Uterus (tissue), 3 donors: ENCODE measurements at regions not wholly inside any gene's neighbourhood (a gene's known extent, or its start where the extent isn't known, plus 50 kb on each side); places are given as distances from the start of the nearest gene placed in this dataset.
A peak's percentile ranks its signal among the peaks of the same experiment; 100 is the strongest.

Experiments
- DNase-seq, 2 donors: peaks; one replicate each; pipeline ENCODE4 v3.0.0-alpha.2; 2019 to 2020
- H3K27ac ChIP-seq, 2 donors: fragments of 200-600 bp; sonication (generic); 1 replicate in 1 of 2; 2 replicates in 1 of 2; pipeline ENCODE4 v1.5.1; 2016 to 2018
- H3K27me3 ChIP-seq, 2 donors: fragments of 200-600 bp; sonication (generic); one replicate each; pipeline ENCODE4 v1.5.1; 2018 to 2019; ENCODE audit warnings: control low read depth in 1 of 2
- H3K36me3 ChIP-seq, 2 donors: fragments of 200-600 bp; sonication (generic); one replicate each; pipeline ENCODE4 v1.5.1; 2019; ENCODE audit warnings: control low read depth in 1 of 2
- H3K4me1 ChIP-seq, 2 donors: fragments of 200-600 bp; sonication (generic); one replicate each; pipeline ENCODE4 v1.5.1; 2018 to 2019; ENCODE audit warnings: control low read depth in 1 of 2
- H3K4me3 ChIP-seq, 2 donors: fragments of 200-600 bp; sonication (generic); 1 replicate in 1 of 2; 2 replicates in 1 of 2; pipeline ENCODE4 v1.5.1; 2018 to 2019; ENCODE audit warnings: mild to moderate bottlenecking in 1 of 2
- H3K9me3 ChIP-seq, 2 donors: fragments of 200-600 bp; sonication (generic); one replicate each; pipeline ENCODE4 v1.5.1; 2019; ENCODE audit warnings: control low read depth in 1 of 2
- CTCF ChIP-seq, 4 experiments: fragments of 200-600 bp in 2 of 4; fragments of 450-650 bp in 2 of 4; sonication (generic) in 2 of 4; IDR thresholded peaks; one replicate each; pipeline ENCODE4 v1.5.1; 2016 to 2019; ENCODE audit warnings: antibody characterized with exemption in 4 of 4, mild to moderate bottlenecking in 2 of 4, moderate library complexity in 1 of 4
- POLR2A ChIP-seq, 2 donors: fragments of 450-650 bp; IDR thresholded peaks; one replicate each; pipeline ENCODE4 v1.6.1; 2016; ENCODE audit warnings: antibody characterized with exemption in 2 of 2, mild to moderate bottlenecking in 1 of 2, moderate library complexity in 1 of 2
- intact Hi-C: fragments of 100-400 bp; cut with DNase I; formaldehyde crosslinking; loops from one replicate; pipeline ENCODE4 v1.15.1; 2023; ENCODE audit warnings: low total_unique reads
- donor health status: DM: yes; HTN: yes; CAD: no.

GRCh38 chr4:153934688-153935017 is 145.8 kb upstream of the SFRP2 start:
- TF ChIP-seq CTCF (IDR thresholded peaks at IDR 0.05) (no peak), POLR2A (IDR thresholded peaks at IDR 0.05) (no peak)
- Histone ChIP-seq H3K27me3 (no peaks in the 10 kb centered on the region), H3K4me3 (no peak overlapping the region), H3K4me1 (no peaks in the 10 kb centered on the region), H3K9me3 (no peaks in the 10 kb centered on the region), H3K27ac (peak overlapping the region; percentile 38 to 67), H3K36me3 (no peaks in the 10 kb centered on the region)
- DNase-seq: no peak
- intact Hi-C loops: no loop called here

- Histone ChIP-seq H3K27me3 (no peaks in the 10 kb centered on the region), H3K27ac (peak overlapping the region; percentile 38 to 68), H3K4me1 (no peaks in the 10 kb centered on the region), H3K9me3 (no peaks in the 10 kb centered on the region), H3K4me3 (no peak overlapping the region), H3K36me3 (no peaks in the 10 kb centered on the region)
- intact Hi-C loops: no loop called here
- peak; percentile 43 to 53 for DNase-seq
- TF ChIP-seq CTCF (IDR thresholded peaks at IDR 0.05) (no peak), POLR2A (IDR thresholded peaks at IDR 0.05) (no peak)
These were observed 145.2 kb upstream of the SFRP2 start for GRCh38 chr4:153933915-153934687.

- H3K4me1 ChIP-seq: no peaks in the 10 kb centered on the region
- H3K9me3 ChIP-seq: no peaks in the 10 kb centered on the region
- H3K4me3 ChIP-seq: no peak overlapping the region
- H3K27me3 ChIP-seq: no peaks in the 10 kb centered on the region
- H3K36me3 ChIP-seq: no peaks in the 10 kb centered on the region
- H3K27ac ChIP-seq: no peak overlapping the region
- intact Hi-C loops: no loop called here
- no peak for DNase-seq
- TF ChIP-seq POLR2A (IDR thresholded peaks at IDR 0.05) (no peak), CTCF (IDR thresholded peaks at IDR 0.05) (no peak)
These were observed 142.9 kb upstream of the SFRP2 start for GRCh38 chr4:153931804-153932203.

- no peak for TF ChIP-seq POLR2A (IDR thresholded peaks at IDR 0.05)
- TF ChIP-seq CTCF (IDR thresholded peaks at IDR 0.05): no peak
- Histone ChIP-seq H3K9me3 (no peaks in the 10 kb centered on the region), H3K4me1 (no peaks in the 10 kb centered on the region), H3K27ac (no peak overlapping the region), H3K27me3 (no peaks in the 10 kb centered on the region), H3K36me3 (no peaks in the 10 kb centered on the region), H3K4me3 (no peak overlapping the region)
- intact Hi-C loops: no loop called here
- DNase-seq: no peak
These were observed 140.8 kb upstream of the SFRP2 start for GRCh38 chr4:153929675-153930074.

- TF ChIP-seq CTCF (IDR thresholded peaks at IDR 0.05) (no peak), POLR2A (IDR thresholded peaks at IDR 0.05) (no peak)
- H3K27ac ChIP-seq: no peak overlapping the region
These were observed 138.6 kb upstream of the SFRP2 start for GRCh38 chr4:153927451-153927850.

More at GRCh38 chr4:153927451-153927850, 138.6 kb upstream of the SFRP2 start:
- H3K4me3 ChIP-seq: no peak overlapping the region
- H3K27me3 ChIP-seq: no peaks in the 10 kb centered on the region
- H3K9me3 ChIP-seq: no peaks in the 10 kb centered on the region
- H3K36me3 ChIP-seq: no peaks in the 10 kb centered on the region
- H3K4me1 ChIP-seq: no peaks in the 10 kb centered on the region
- intact Hi-C loops: no loop called here
- no peak for DNase-seq
